Tibial artery (tissue), 4 donors: ENCODE measurements at regions not wholly inside any gene's neighbourhood (a gene's known extent, or its start where the extent isn't known, plus 50 kb on each side); places are given as distances from the start of the nearest gene placed in this dataset.

ENCODE experiments used
- DNase-seq, 2 donors: peaks; one replicate each; pipeline ENCODE4 v3.0.0-alpha.2; 2019
- H3K27ac ChIP-seq, 2 donors: fragments of 200-600 bp; sonication (generic) in 1 of 2; 1 replicate in 1 of 2; 2 replicates in 1 of 2; pipeline ENCODE4 v1.5.1; 2018 to 2019; ENCODE audit warnings: mild to moderate bottlenecking in 1 of 2
- H3K27me3 ChIP-seq, 2 donors: fragments of 200-600 bp; sonication (generic) in 1 of 2; one replicate each; pipeline versions ENCODE4 v1.5.1 to v1.6.0; 2016 to 2019
- H3K36me3 ChIP-seq, 3 donors: fragments of 200-600 bp; sonication (generic) in 2 of 3; one replicate each; pipeline ENCODE4 v1.5.1; 2016 to 2019; ENCODE audit warnings: mild to moderate bottlenecking in 2 of 3
- H3K4me1 ChIP-seq, 4 donors: fragments of 200-600 bp; sonication (generic) in 2 of 4; 1 replicate in 3 of 4; 2 replicates in 1 of 4; pipeline ENCODE4 v1.5.1; 2016 to 2019
- H3K4me3 ChIP-seq, 2 donors: fragments of 200-600 bp; sonication (generic) in 1 of 2; 1 replicate in 1 of 2; 2 replicates in 1 of 2; pipeline ENCODE4 v1.5.1; 2018 to 2019; ENCODE audit warnings: mild to moderate bottlenecking in 2 of 2
- H3K9me3 ChIP-seq, 3 donors: fragments of 200-600 bp; sonication (generic) in 1 of 3; one replicate each; pipeline ENCODE4 v1.5.1; 2016 to 2019
- intact Hi-C: fragments of 100-400 bp; cut with DNase I; formaldehyde crosslinking; loops from one replicate; pipeline ENCODE4 v1.15.0; 2023; ENCODE audit warnings: low total_unique reads
- TF ChIP-seq, protein P1 (sequence below), 2 experiments: fragments of 200-600 bp in 1 of 2; fragments of 450-650 bp in 1 of 2; IDR thresholded peaks; one replicate each; pipeline ENCODE4 v1.5.1; 2017 to 2019; ENCODE audit warnings: antibody characterized with exemption in 2 of 2, mild to moderate bottlenecking in 1 of 2, moderate library complexity in 1 of 2

DNA sequence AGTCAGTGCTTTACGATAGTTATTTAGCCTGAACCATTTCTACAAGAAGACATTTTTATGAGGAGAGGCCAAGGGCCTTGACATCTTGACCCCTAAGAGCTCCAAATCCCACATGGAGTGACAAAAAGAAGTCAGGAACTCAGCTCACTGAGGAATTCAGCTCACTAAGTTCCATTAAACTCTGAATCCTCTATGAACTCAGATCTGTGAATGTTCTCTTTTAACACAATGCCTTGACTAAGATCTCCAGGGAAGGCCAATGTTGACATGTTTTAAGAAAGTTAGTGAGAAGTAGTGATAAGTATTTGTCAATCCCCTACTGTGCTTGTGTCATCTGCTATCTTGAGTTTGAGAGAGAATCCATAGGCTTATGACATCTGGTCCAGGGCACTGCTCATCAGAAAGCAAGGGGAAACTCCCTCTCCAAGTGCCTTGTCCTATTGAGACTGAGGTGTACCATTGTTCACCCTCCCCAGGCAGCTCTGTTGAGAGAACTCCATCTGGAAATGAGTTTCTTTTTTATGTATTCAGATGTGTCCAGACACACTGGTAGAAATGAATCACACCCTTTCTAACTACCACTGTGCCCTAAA, 68.7 kb upstream of the PCDH19 start:
- Histone ChIP-seq H3K36me3 (no peaks in the 10 kb centered on the region), H3K4me3 (no peak overlapping the region), H3K27ac (no peak overlapping the region), H3K27me3 (no peaks in the 10 kb centered on the region), H3K9me3 (no peaks in the 10 kb centered on the region), H3K4me1 (no peaks in the 10 kb centered on the region)
- intact Hi-C loops, result no loop called here
- TF ChIP-seq, protein P1, sequence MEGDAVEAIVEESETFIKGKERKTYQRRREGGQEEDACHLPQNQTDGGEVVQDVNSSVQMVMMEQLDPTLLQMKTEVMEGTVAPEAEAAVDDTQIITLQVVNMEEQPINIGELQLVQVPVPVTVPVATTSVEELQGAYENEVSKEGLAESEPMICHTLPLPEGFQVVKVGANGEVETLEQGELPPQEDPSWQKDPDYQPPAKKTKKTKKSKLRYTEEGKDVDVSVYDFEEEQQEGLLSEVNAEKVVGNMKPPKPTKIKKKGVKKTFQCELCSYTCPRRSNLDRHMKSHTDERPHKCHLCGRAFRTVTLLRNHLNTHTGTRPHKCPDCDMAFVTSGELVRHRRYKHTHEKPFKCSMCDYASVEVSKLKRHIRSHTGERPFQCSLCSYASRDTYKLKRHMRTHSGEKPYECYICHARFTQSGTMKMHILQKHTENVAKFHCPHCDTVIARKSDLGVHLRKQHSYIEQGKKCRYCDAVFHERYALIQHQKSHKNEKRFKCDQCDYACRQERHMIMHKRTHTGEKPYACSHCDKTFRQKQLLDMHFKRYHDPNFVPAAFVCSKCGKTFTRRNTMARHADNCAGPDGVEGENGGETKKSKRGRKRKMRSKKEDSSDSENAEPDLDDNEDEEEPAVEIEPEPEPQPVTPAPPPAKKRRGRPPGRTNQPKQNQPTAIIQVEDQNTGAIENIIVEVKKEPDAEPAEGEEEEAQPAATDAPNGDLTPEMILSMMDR (IDR thresholded peaks at IDR 0.05), result no peak
- DNase-seq, result no peak

- no peaks in the 10 kb centered on the region for H3K36me3 ChIP-seq
- intact Hi-C loops, result no loop called here
These were observed 67.9 kb upstream of the PCDH19 start for GRCh38 chrX:100477958-100478357.

GRCh38 chrX:100477467-100477866, 67.4 kb upstream of the PCDH19 start:
- DNase-seq, result peak in 1 of 2 donors; percentile 20
- Histone ChIP-seq H3K9me3 (no peaks in the 10 kb centered on the region), H3K27ac (no peak overlapping the region), H3K27me3 (no peaks in the 10 kb centered on the region), H3K4me1 (no peaks in the 10 kb centered on the region), H3K4me3 (no peak overlapping the region), H3K36me3 (no peaks in the 10 kb centered on the region)
- TF ChIP-seq, protein P1 (IDR thresholded peaks at IDR 0.05), result no peak
- intact Hi-C loops, result no loop called here

More at GRCh38 chrX:100477958-100478357, 67.9 kb upstream of the PCDH19 start:
- TF ChIP-seq, protein P1 (IDR thresholded peaks at IDR 0.05), result no peak
- no peaks in the 10 kb centered on the region for H3K9me3 ChIP-seq
- peak in 1 of 2 donors; percentile 28 for DNase-seq
- H3K27me3 ChIP-seq, result no peaks in the 10 kb centered on the region
- no peak overlapping the region for H3K27ac ChIP-seq
- no peak overlapping the region for H3K4me3 ChIP-seq
- H3K4me1 ChIP-seq, result no peaks in the 10 kb centered on the region
